Tibial nerve (tissue), 4 donors: ENCODE measurements at regions not wholly inside any gene's neighbourhood (a gene's known extent, or its start where the extent isn't known, plus 50 kb on each side); places are given as distances from the start of the nearest gene placed in this dataset.

ENCODE experiments used
- DNase-seq, 2 donors: peaks; one replicate each; pipeline ENCODE4 v3.0.0-alpha.2; 2019; ENCODE audit warnings: low spot score in 2 of 2
- H3K27ac ChIP-seq, 4 donors: fragments of 200-600 bp; sonication (generic) in 3 of 4; one replicate each; pipeline ENCODE4 v1.5.1; 2017 to 2019; ENCODE audit warnings: mild to moderate bottlenecking in 1 of 4
- H3K27me3 ChIP-seq, 2 donors: fragments of 200-600 bp; sonication (generic) in 1 of 2; one replicate each; pipeline versions ENCODE4 v1.5.1 to v1.6.0; 2017 to 2019
- H3K36me3 ChIP-seq, 3 donors: fragments of 200-600 bp; sonication (generic); one replicate each; pipeline ENCODE4 v1.5.1; 2018 to 2019
- H3K4me1 ChIP-seq, 4 donors: fragments of 200-600 bp; sonication (generic) in 3 of 4; one replicate each; pipeline ENCODE4 v1.5.1; 2017 to 2019
- H3K4me3 ChIP-seq, 4 donors: fragments of 200-600 bp; sonication (generic) in 3 of 4; one replicate each; pipeline ENCODE4 v1.5.1; 2017 to 2019; ENCODE audit warnings: mild to moderate bottlenecking in 1 of 4, moderate library complexity in 1 of 4
- H3K9me3 ChIP-seq, 4 donors: fragments of 200-600 bp; sonication (generic) in 3 of 4; one replicate each; pipeline ENCODE4 v1.5.1; 2017 to 2019
- CTCF ChIP-seq, 5 experiments: fragments of 200-600 bp in 3 of 5; fragments of 450-650 bp in 2 of 5; sonication (generic) in 3 of 5; IDR thresholded peaks; one replicate each; pipeline ENCODE4 v1.5.1; 2016 to 2019; ENCODE audit warnings: antibody characterized with exemption in 5 of 5, mild to moderate bottlenecking in 3 of 5, moderate library complexity in 2 of 5
- EP300 ChIP-seq, 2 donors: sonication (generic); formaldehyde crosslinking; IDR thresholded peaks; one replicate each; pipeline ENCODE4 v1.6.1; 2017; ENCODE audit warnings: antibody characterized with exemption in 2 of 2, mild to moderate bottlenecking in 1 of 2
- POLR2A ChIP-seq, 2 donors: fragments of 450-650 bp; IDR thresholded peaks; one replicate each; pipeline ENCODE4 v1.6.1; 2017; ENCODE audit warnings: antibody characterized with exemption in 2 of 2, mild to moderate bottlenecking in 2 of 2, moderate library complexity in 2 of 2
- WGBS, 2 donors: methylation state at CpG; one replicate each; pipeline ENCODE4 v1.1.5; 2018; 5-methylcytosine and 5-hydroxymethylcytosine counted together

- Histone ChIP-seq H3K27me3 (no peaks in the 10 kb centered on the region), H3K36me3 (no peaks in the 10 kb centered on the region), H3K4me3 (no peak overlapping the region), H3K9me3 (no peaks in the 10 kb centered on the region), H3K27ac (no peak overlapping the region), H3K4me1 (peaks cover 0 to 15% (median 0%) of the 10 kb centered on the region in 4 donors)
- no peak for DNase-seq
- TF ChIP-seq POLR2A (IDR thresholded peaks at IDR 0.05) = no peak
- no peak for TF ChIP-seq EP300 (IDR thresholded peaks at IDR 0.05)
- TF ChIP-seq CTCF (IDR thresholded peaks at IDR 0.05) = no peak
- 43 to 55% methylated on average over 9 of the region's 9 CpGs for WGBS, 2 donors
Measured at GRCh38 chr21:31395268-31395667, 51.2 kb upstream of the TIAM1 start.

GRCh38 chr21:31394309-31394708 is 50.2 kb upstream of the TIAM1 start:
- Histone ChIP-seq H3K4me1 (peaks cover 0 to 15% (median 0%) of the 10 kb centered on the region in 4 donors), H3K36me3 (no peaks in the 10 kb centered on the region), H3K9me3 (no peaks in the 10 kb centered on the region), H3K27me3 (no peaks in the 10 kb centered on the region), H3K27ac (no peak overlapping the region), H3K4me3 (no peak overlapping the region)
- no peak for TF ChIP-seq EP300 (IDR thresholded peaks at IDR 0.05)
- TF ChIP-seq POLR2A (IDR thresholded peaks at IDR 0.05) = no peak
- TF ChIP-seq CTCF (IDR thresholded peaks at IDR 0.05) = no peak
- no peak for DNase-seq
- 85 to 88% methylated on average over 5 of the region's 5 CpGs for WGBS, 2 donors
